ENCODE measurements at regions not wholly inside any gene's neighbourhood (a gene's known extent, or its start where the extent isn't known, plus 50 kb on each side); places are given as distances from the start of the nearest gene placed in this dataset.

DNA sequence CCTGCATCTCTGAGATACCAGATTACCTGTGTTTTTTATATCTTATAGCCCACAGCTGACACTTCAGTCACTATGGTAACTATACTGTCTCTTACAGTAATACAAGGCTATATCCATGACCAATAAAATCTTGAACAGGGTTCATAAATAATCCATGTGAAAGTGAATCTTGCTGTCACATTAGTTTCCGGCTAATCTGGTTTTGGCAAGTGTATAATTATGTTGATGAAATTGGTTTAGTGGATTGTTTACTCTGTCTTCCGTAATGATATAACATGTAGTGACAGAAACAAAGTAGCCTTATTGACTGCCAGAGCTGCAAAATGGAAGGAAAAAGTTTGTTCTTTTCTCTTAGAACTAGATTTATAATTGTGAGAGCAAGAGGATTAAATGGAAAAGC is 686.6 kb upstream of the PABPC4L start:
- H3K27me3 ChIP-seq (ENCODE audit: low read length) = no peaks in the 10 kb centered on the region
- no peaks in the 10 kb centered on the region for H3K9me2 ChIP-seq (replicated peaks; ENCODE audit: low read length)
- H3K4me3 ChIP-seq (ENCODE audit: low read length) = no peak overlapping the region
- H3K4me1 ChIP-seq (ENCODE audit: insufficient read depth, low read length) = no peaks in the 10 kb centered on the region
- H3K9ac ChIP-seq (ENCODE audit: low read length) = no peak overlapping the region
- H3K79me2 ChIP-seq (ENCODE audit: low read length) = no peaks in the 10 kb centered on the region
- POLR2A ChIA-PET (ENCODE audit: unreplicated experiment) = no interaction called here
- TF ChIP-seq EZH2phosphoT487 (IDR thresholded peaks at IDR 0.05; ENCODE audit: borderline replicate concordance, low read length) = no peak
- TF ChIP-seq, protein P1, sequence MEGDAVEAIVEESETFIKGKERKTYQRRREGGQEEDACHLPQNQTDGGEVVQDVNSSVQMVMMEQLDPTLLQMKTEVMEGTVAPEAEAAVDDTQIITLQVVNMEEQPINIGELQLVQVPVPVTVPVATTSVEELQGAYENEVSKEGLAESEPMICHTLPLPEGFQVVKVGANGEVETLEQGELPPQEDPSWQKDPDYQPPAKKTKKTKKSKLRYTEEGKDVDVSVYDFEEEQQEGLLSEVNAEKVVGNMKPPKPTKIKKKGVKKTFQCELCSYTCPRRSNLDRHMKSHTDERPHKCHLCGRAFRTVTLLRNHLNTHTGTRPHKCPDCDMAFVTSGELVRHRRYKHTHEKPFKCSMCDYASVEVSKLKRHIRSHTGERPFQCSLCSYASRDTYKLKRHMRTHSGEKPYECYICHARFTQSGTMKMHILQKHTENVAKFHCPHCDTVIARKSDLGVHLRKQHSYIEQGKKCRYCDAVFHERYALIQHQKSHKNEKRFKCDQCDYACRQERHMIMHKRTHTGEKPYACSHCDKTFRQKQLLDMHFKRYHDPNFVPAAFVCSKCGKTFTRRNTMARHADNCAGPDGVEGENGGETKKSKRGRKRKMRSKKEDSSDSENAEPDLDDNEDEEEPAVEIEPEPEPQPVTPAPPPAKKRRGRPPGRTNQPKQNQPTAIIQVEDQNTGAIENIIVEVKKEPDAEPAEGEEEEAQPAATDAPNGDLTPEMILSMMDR (conservative IDR thresholded peaks at IDR 0.05; ENCODE audit: low read depth, low read length) = no peak
- no peak for TF ChIP-seq EZH2 (IDR thresholded peaks at IDR 0.05; ENCODE audit: low read length, unreplicated experiment)
- intact Hi-C loops (cut with micrococcal nuclease) = no loop called here
- no peak for ATAC-seq
- H3K27ac ChIP-seq (ENCODE audit: low read length) = no peak overlapping the region
- no peaks in the 10 kb centered on the region for H3K9me3 ChIP-seq (ENCODE audit: low read length)
- H3K4me2 ChIP-seq (ENCODE audit: low read length) = no peak overlapping the region
- H2AFZ ChIP-seq (ENCODE audit: low read length) = no peak overlapping the region
- no peak for DNase-seq
- H4K20me1 ChIP-seq (ENCODE audit: low read length) = no peaks in the 10 kb centered on the region
- CTCF ChIA-PET = no interaction called here
- no peaks in the 10 kb centered on the region for H3F3A ChIP-seq (ENCODE audit: low read length, unreplicated experiment)
- no TSS peak for BruUV-seq (replicated peaks)
- H3K36me3 ChIP-seq (ENCODE audit: low read depth, low read length) = no peaks in the 10 kb centered on the region

- CTCF ChIA-PET = no interaction called here
- no peaks in the 10 kb centered on the region for H3K9me3 ChIP-seq (ENCODE audit: low read length)
- no peak overlapping the region for H3K4me2 ChIP-seq (ENCODE audit: low read length)
- intact Hi-C loops (cut with micrococcal nuclease) = no loop called here
- H3K27me3 ChIP-seq (ENCODE audit: low read length) = no peaks in the 10 kb centered on the region
- no peaks in the 10 kb centered on the region for H3K4me1 ChIP-seq (ENCODE audit: insufficient read depth, low read length)
- H3K79me2 ChIP-seq (ENCODE audit: low read length) = no peaks in the 10 kb centered on the region
- no peaks in the 10 kb centered on the region for H3K9me2 ChIP-seq (replicated peaks; ENCODE audit: low read length)
- no peak overlapping the region for H2AFZ ChIP-seq (ENCODE audit: low read length)
- DNase-seq (no peak), ATAC-seq (no peak)
- H4K20me1 ChIP-seq (ENCODE audit: low read length) = no peaks in the 10 kb centered on the region
- H3K9ac ChIP-seq (ENCODE audit: low read length) = no peak overlapping the region
- POLR2A ChIA-PET (ENCODE audit: unreplicated experiment) = no interaction called here
- TF ChIP-seq EZH2 (IDR thresholded peaks at IDR 0.05; ENCODE audit: low read length, unreplicated experiment) (no peak), EZH2phosphoT487 (IDR thresholded peaks at IDR 0.05; ENCODE audit: borderline replicate concordance, low read length) (no peak)
- TF ChIP-seq, protein P1 (conservative IDR thresholded peaks at IDR 0.05; ENCODE audit: low read depth, low read length) = no peak
- no peaks in the 10 kb centered on the region for H3K36me3 ChIP-seq (ENCODE audit: low read depth, low read length)
- H3F3A ChIP-seq (ENCODE audit: low read length, unreplicated experiment) = no peaks in the 10 kb centered on the region
- no TSS peak for BruUV-seq (replicated peaks)
- H3K4me3 ChIP-seq (ENCODE audit: low read length) = no peak overlapping the region
- H3K27ac ChIP-seq (ENCODE audit: low read length) = no peak overlapping the region
Measured at GRCh38 chr4:134885436-134885835, 683.8 kb upstream of the PABPC4L start.

GRCh38 chr4:134883831-134884449 is 682.4 kb upstream of the PABPC4L start:
- ATAC-seq (peak; percentile 42; the same call in 1 of the 2 replicates), DNase-seq (no peak)
- Histone ChIP-seq H3K9ac (ENCODE audit: low read length) (no peak overlapping the region), H3K27ac (ENCODE audit: low read length) (no peak overlapping the region), H3K9me3 (ENCODE audit: low read length) (no peaks in the 10 kb centered on the region), H3F3A (ENCODE audit: low read length, unreplicated experiment) (no peaks in the 10 kb centered on the region), H3K9me2 (replicated peaks; ENCODE audit: low read length) (no peaks in the 10 kb centered on the region), H2AFZ (ENCODE audit: low read length) (no peak overlapping the region), H3K79me2 (ENCODE audit: low read length) (no peaks in the 10 kb centered on the region), H3K36me3 (ENCODE audit: low read depth, low read length) (no peaks in the 10 kb centered on the region), H3K4me1 (ENCODE audit: insufficient read depth, low read length) (no peaks in the 10 kb centered on the region), H3K4me2 (ENCODE audit: low read length) (no peak overlapping the region), H3K4me3 (ENCODE audit: low read length) (no peak overlapping the region), H3K27me3 (ENCODE audit: low read length) (no peaks in the 10 kb centered on the region), H4K20me1 (ENCODE audit: low read length) (no peaks in the 10 kb centered on the region)
- TF ChIP-seq, protein P1 (conservative IDR thresholded peaks at IDR 0.05; ENCODE audit: low read depth, low read length) = no peak
- TF ChIP-seq EZH2phosphoT487 (IDR thresholded peaks at IDR 0.05; ENCODE audit: borderline replicate concordance, low read length) = no peak
- no peak for TF ChIP-seq EZH2 (IDR thresholded peaks at IDR 0.05; ENCODE audit: low read length, unreplicated experiment)
- intact Hi-C loops (cut with micrococcal nuclease) = no loop called here
- ChIA-PET CTCF (no interaction called here), POLR2A (ENCODE audit: unreplicated experiment) (no interaction called here)
- no TSS peak for BruUV-seq (replicated peaks)

Measured in PC-3 (cell line).